ENCODE measurements at regions not wholly inside any gene's neighbourhood (a gene's known extent, or its start where the extent isn't known, plus 50 kb on each side); places are given as distances from the start of the nearest gene placed in this dataset.

GRCh38 chr6:141282263-141282662 lies 850.5 kb upstream of the GJE1 start:
- H3K4me3 ChIP-seq (ENCODE audit: low read length), result no peak overlapping the region
- no peak for DNase-seq (ENCODE audit: low read depth)
- no peak for TF ChIP-seq CTCF (IDR thresholded peaks at IDR 0.05; ENCODE audit: insufficient read depth, low read depth, low read length, missing control alignments)

- TF ChIP-seq CTCF (IDR thresholded peaks at IDR 0.05; ENCODE audit: insufficient read depth, low read depth, low read length, missing control alignments), result no peak
These were observed 863.0 kb upstream of the GJE1 start for GRCh38 chr6:141269684-141270083.

DNA sequence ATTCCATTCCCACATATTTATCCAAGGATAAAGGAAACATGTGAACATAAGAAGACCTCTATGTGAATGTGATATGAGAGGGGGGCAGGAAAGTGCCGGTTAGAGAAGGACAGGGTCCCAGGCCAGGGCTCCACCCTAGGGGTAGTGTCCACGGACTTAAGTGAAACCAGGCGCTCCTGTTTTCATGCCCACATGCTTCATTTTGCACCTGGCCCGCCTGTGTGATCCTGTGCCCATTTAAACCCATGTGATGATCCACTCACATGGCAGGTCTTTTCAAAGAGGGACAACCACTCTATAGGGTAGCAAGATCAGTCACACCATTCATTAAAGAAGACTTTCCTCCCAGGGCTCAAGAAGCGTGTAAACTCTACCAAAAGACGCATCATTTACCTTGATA lies 865.3 kb upstream of the GJE1 start:
- no peak for TF ChIP-seq CTCF (IDR thresholded peaks at IDR 0.05; ENCODE audit: insufficient read depth, low read depth, low read length, missing control alignments)
- no peak overlapping the region for H3K4me3 ChIP-seq (ENCODE audit: low read length)
- DNase-seq (ENCODE audit: low read depth), result no peak

More at GRCh38 chr6:141269684-141270083, 863.0 kb upstream of the GJE1 start:
- no peak for DNase-seq (ENCODE audit: low read depth)
- no peak overlapping the region for H3K4me3 ChIP-seq (ENCODE audit: low read length)

- no peak for TF ChIP-seq CTCF (IDR thresholded peaks at IDR 0.05; ENCODE audit: insufficient read depth, low read depth, low read length, missing control alignments)
- H3K4me3 ChIP-seq (ENCODE audit: low read length), result no peak overlapping the region
- peak; percentile 9 for DNase-seq (ENCODE audit: low read depth)
These were observed 866.7 kb upstream of the GJE1 start for GRCh38 chr6:141265756-141266623.

DNA sequence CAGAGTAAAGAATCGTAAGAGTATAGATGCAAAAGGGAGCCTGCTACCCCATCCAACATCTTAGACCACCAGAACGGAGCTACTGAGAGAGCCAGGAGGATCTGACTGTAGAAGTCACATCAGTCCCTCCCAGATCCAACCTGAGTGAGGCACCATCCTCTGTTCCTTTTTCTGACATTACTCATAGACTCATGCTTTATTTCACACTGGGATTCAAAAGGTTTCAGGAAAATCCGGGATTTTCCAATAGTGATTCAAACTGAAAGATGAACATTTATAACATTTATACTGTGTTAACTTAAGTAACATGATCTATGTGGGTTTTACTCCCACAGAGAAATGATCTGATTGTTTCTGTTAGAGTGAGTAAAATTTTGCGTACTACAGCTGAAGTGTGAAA lies 868.6 kb upstream of the GJE1 start:
- peak; percentile 64 for DNase-seq (ENCODE audit: low read depth)
- TF ChIP-seq CTCF (IDR thresholded peaks at IDR 0.05; ENCODE audit: insufficient read depth, low read depth, low read length, missing control alignments), result no peak
- H3K4me3 ChIP-seq (ENCODE audit: low read length), result no peak overlapping the region

DNA sequence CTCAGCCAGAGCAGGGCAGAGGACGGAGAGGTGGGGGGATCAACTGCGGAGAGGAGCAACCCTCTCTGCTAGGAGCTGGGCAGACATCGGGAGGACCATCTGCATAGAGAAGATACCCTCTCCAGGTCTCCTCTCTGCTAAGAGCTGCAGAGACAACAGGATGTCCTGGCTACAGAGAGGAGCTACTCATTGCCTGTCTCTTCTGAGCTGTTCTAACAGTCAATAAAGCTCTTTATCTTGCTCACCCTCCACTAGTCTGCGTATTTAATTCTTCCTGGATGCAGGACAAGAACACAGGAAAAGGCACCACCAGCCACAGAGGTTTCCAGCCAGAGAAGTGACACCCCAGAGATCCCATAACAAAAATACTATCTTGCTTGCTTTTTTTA lies 871.1 kb upstream of the GJE1 start:
- TF ChIP-seq CTCF (IDR thresholded peaks at IDR 0.05; ENCODE audit: insufficient read depth, low read depth, low read length, missing control alignments), result no peak
- no peak overlapping the region for H3K4me3 ChIP-seq (ENCODE audit: low read length)
- no peak for DNase-seq (ENCODE audit: low read depth)

Data from epithelial cell of esophagus (primary cell).